Esophagus squamous epithelium (tissue), 5 donors: ENCODE measurements at regions not wholly inside any gene's neighbourhood (a gene's known extent, or its start where the extent isn't known, plus 50 kb on each side); places are given as distances from the start of the nearest gene placed in this dataset.

ENCODE experiments used
- DNase-seq: peaks from one replicate; lab custom pipeline; 2025; lab: John Stamatoyannopoulos, UW
- H3K27ac ChIP-seq, 4 donors: fragments of 200-600 bp; sonication (generic); one replicate each; pipeline ENCODE4 v1.5.1; 2016 to 2019; ENCODE audit warnings: mild to moderate bottlenecking in 1 of 4
- H3K27me3 ChIP-seq, 4 donors: fragments of 200-600 bp; sonication (generic); 1 replicate in 3 of 4; 2 replicates in 1 of 4; pipeline versions ENCODE4 v1.5.1 to v1.6.0; 2017 to 2021; ENCODE audit warnings: antibody characterized with exemption in 1 of 4
- H3K36me3 ChIP-seq, 3 donors: fragments of 200-600 bp; sonication (generic); one replicate each; pipeline ENCODE4 v1.5.1; 2016 to 2019
- H3K4me1 ChIP-seq, 3 donors: fragments of 200-600 bp; sonication (generic); one replicate each; pipeline ENCODE4 v1.5.1; 2017 to 2019
- H3K4me3 ChIP-seq, 4 donors: fragments of 200-600 bp; sonication (generic); 1 replicate in 3 of 4; 2 replicates in 1 of 4; pipeline ENCODE4 v1.5.1; 2016 to 2019; ENCODE audit warnings: mild to moderate bottlenecking in 2 of 4, moderate library complexity in 1 of 4
- H3K9me3 ChIP-seq, 3 donors: fragments of 200-600 bp; sonication (generic); one replicate each; pipeline ENCODE4 v1.5.1; 2016 to 2019
- CTCF ChIP-seq, 6 experiments: fragments of 450-650 bp in 4 of 6; fragments of 200-600 bp in 2 of 6; sonication (generic) in 2 of 6; IDR thresholded peaks; one replicate each; pipeline ENCODE4 v1.5.1; 2016 to 2019; ENCODE audit warnings: antibody characterized with exemption in 6 of 6, mild to moderate bottlenecking in 4 of 6, moderate library complexity in 4 of 6
- POLR2A ChIP-seq, 4 donors: fragments of 450-650 bp; IDR thresholded peaks; one replicate each; pipeline ENCODE4 v1.6.1; 2017; ENCODE audit warnings: antibody characterized with exemption in 4 of 4, mild to moderate bottlenecking in 4 of 4, moderate library complexity in 3 of 4
- WGBS, 2 donors: methylation state at CpG; one replicate each; pipeline ENCODE4 v1.1.5; 2018; 5-methylcytosine and 5-hydroxymethylcytosine counted together
- intact Hi-C: fragments of 100-400 bp; cut with DNase I; formaldehyde crosslinking; loops from one replicate; pipeline ENCODE4 v1.15.0; 2022
- donor health status: DM: yes; HTN: yes; CAD: no.

GRCh38 chr1:87203904-87204303 is 124.8 kb upstream of the LMO4 start:
- WGBS, 2 donors = 45 to 57% methylated on average over 3 to 4 of the region's 5 CpGs
- TF ChIP-seq POLR2A (IDR thresholded peaks at IDR 0.05) (no peak), CTCF (IDR thresholded peaks at IDR 0.05) (no peak)
- Histone ChIP-seq H3K27ac (no peak overlapping the region), H3K27me3 (no peaks in the 10 kb centered on the region), H3K4me1 (peaks cover 0 to 23% (median 0%) of the 10 kb centered on the region in 3 donors), H3K36me3 (no peaks in the 10 kb centered on the region), H3K9me3 (no peaks in the 10 kb centered on the region), H3K4me3 (no peak overlapping the region)
- DNase-seq = no peak
- intact Hi-C loops = no loop called here

- no peaks in the 10 kb centered on the region for H3K9me3 ChIP-seq
- WGBS, 2 donors = 56 to 62% methylated on average over 3 of the region's 3 CpGs
- peaks cover 0 to 23% (median 0%) of the 10 kb centered on the region in 3 donors for H3K4me1 ChIP-seq
- no peak for DNase-seq
- H3K27ac ChIP-seq = no peak overlapping the region
- intact Hi-C loops = no loop called here
- no peak for TF ChIP-seq CTCF (IDR thresholded peaks at IDR 0.05)
- no peak for TF ChIP-seq POLR2A (IDR thresholded peaks at IDR 0.05)
- H3K4me3 ChIP-seq = no peak overlapping the region
- no peaks in the 10 kb centered on the region for H3K36me3 ChIP-seq
- no peaks in the 10 kb centered on the region for H3K27me3 ChIP-seq
These were observed 124.2 kb upstream of the LMO4 start for GRCh38 chr1:87204441-87204840.

GRCh38 chr1:87204921-87205320 is 123.8 kb upstream of the LMO4 start:
- WGBS, 2 donors = 56 to 77% methylated on average over 8 of the region's 8 CpGs
- intact Hi-C loops = no loop called here
- H3K36me3 ChIP-seq = no peaks in the 10 kb centered on the region
- no peaks in the 10 kb centered on the region for H3K27me3 ChIP-seq
- H3K4me3 ChIP-seq = no peak overlapping the region
- H3K27ac ChIP-seq = no peak overlapping the region
- TF ChIP-seq CTCF (IDR thresholded peaks at IDR 0.05) (no peak), POLR2A (IDR thresholded peaks at IDR 0.05) (no peak)
- no peaks in the 10 kb centered on the region for H3K9me3 ChIP-seq
- no peak for DNase-seq
- H3K4me1 ChIP-seq = peaks cover 0 to 23% (median 0%) of the 10 kb centered on the region in 3 donors

GRCh38 chr1:87206044-87206831 is 122.4 kb upstream of the LMO4 start:
- no peak overlapping the region for H3K4me3 ChIP-seq
- no peak overlapping the region for H3K27ac ChIP-seq
- no peaks in the 10 kb centered on the region for H3K9me3 ChIP-seq
- intact Hi-C loops = no loop called here
- no peaks in the 10 kb centered on the region for H3K36me3 ChIP-seq
- WGBS, 2 donors = 77 to 87% methylated on average over 9 of the region's 9 CpGs
- no peak for DNase-seq
- TF ChIP-seq POLR2A (IDR thresholded peaks at IDR 0.05) = no peak
- TF ChIP-seq CTCF (IDR thresholded peaks at IDR 0.05) = no peak
- no peaks in the 10 kb centered on the region for H3K27me3 ChIP-seq
- peaks cover 0 to 13% (median 0%) of the 10 kb centered on the region in 3 donors for H3K4me1 ChIP-seq

DNA sequence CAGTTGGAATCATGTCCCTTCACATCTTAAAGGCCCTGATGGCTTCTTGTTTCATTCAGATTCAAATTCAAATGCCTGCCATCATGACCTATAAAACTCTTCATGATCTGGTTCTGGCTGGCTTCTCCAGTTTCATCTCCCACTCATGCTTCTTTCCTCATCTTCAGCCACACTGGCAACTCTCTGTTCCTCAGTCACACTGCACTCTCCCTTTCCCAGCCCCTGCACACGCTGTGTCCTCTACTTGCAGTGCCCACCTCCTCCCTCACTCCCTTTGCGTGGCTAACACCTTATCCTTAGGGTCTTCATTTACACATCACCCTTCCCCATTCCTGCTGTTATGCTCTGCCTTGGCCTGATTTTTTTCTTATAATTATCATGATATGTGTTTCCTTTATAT is 120.6 kb upstream of the LMO4 start:
- Histone ChIP-seq H3K27me3 (no peaks in the 10 kb centered on the region), H3K4me1 (peaks cover 0 to 6% (median 0%) of the 10 kb centered on the region in 3 donors), H3K4me3 (no peak overlapping the region), H3K9me3 (no peaks in the 10 kb centered on the region), H3K27ac (no peak overlapping the region), H3K36me3 (no peaks in the 10 kb centered on the region)
- WGBS, 2 donors = 88 to 98% methylated on average over 2 of the region's 2 CpGs
- intact Hi-C loops = no loop called here
- no peak for DNase-seq
- no peak for TF ChIP-seq CTCF (IDR thresholded peaks at IDR 0.05)
- no peak for TF ChIP-seq POLR2A (IDR thresholded peaks at IDR 0.05)
